DMS53 treated with DMSO at 0.1 percent for 48 hours (cell line): ENCODE measurements at regions not wholly inside any gene's neighbourhood (a gene's known extent, or its start where the extent isn't known, plus 50 kb on each side); places are given as distances from the start of the nearest gene placed in this dataset.
A peak's percentile ranks its signal among the peaks of the same experiment; 100 is the strongest.
"Not testable (repeated sequence)": the region's sequence is repeated elsewhere in the genome, so short reads cannot be mapped to it uniquely, and the experiment has no call there.

Source experiments
- DNase-seq: peaks from one replicate; lab custom pipeline; 2025; ENCODE audit not compliant: unreplicated experiment; lab: John Stamatoyannopoulos, UW

GRCh38 chr15:62895139-62895866 lies 147.2 kb upstream of the TPM1 start:
- DNase-seq: no peak

DNA sequence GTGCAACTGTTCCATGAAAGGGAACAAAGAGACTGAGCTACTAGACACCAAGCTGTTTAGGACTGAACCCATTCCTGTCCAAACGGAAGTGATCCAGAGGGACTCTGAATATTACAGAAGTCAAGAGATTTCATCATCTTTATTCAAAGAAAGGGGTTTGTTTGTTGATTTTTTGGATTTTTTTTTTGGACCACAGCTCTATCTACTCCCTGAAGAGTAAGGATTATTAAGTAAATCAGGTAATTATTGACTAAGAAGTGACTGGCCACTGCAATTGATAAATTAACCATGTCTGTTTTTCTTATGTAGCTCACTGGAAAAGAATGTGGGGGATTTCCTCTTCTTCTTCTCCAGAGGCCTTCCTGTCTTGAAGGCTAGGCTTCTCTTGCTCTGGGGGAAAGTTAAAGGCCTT lies 146.6 kb upstream of the TPM1 start:
- DNase-seq: no peak

DNA sequence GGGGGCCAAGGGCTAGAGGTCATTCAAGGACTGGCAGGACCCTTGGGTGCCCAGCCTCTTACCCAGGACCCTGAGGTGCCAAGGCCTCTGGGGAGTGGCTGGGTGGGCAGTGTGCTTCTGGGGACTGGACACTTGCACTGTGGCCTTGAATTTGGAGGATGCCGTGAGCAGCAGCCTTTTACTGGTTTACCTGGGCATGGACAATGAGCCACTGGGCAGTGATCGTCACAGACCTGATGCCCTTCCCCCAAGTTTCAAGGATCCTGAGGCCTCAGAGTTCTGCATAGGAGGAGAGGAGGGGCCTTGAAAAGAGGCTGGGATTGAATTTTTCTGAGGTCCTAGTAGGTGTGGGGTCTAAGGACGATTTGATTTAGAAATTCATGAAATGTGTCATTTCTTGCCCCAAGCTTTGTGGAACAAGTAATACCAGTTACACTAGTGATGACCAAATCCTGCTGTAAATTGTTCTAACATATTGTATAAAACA lies 146.1 kb upstream of the TPM1 start:
- peak; percentile 24 for DNase-seq

DNA sequence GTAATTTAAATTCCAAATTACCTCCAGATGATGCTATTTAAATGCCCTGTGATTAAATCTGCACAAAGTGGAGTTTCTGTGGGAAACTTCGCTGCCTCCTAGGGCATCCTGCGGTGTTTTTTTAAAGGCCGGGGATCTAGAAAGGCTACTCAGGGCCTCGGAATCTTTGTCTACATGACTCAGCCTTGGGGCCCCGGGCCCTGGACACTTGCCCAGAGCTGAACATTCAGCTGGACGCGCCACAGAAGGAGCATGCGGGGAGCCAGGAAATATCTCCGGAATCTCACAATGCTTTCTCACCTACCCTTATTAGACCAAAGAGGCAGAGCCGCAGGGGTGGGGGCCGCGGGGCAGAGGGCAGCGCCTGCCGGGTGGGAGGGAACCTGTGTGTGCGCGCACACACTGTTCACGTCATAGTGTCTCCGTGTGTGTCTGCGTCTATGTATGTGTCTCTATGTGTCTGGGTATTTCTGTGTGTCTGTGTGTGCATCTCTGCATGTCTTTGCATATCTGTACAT lies 145.5 kb upstream of the TPM1 start:
- peak; percentile 62 for DNase-seq

DNA sequence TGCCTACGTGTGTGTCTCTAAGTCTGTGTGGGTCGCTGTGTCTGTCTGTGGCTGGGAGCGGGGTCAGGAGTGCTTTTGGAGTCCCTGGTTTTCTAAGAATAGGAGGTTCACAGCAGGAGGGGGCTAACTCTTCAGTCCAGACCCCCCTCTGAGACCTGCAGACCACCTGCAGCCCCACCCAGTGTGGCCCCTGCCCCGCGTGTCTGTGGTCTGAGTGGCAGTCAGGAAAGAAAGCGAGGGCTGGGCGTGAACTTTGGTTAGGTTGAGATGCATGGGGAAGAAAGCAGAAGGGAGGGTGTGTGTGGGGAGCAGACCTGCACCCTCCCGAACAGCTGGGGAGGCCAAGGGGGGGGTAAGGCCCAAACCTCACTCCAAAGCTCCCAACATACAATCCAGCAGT lies 144.9 kb upstream of the TPM1 start:
- no peak for DNase-seq

DNA sequence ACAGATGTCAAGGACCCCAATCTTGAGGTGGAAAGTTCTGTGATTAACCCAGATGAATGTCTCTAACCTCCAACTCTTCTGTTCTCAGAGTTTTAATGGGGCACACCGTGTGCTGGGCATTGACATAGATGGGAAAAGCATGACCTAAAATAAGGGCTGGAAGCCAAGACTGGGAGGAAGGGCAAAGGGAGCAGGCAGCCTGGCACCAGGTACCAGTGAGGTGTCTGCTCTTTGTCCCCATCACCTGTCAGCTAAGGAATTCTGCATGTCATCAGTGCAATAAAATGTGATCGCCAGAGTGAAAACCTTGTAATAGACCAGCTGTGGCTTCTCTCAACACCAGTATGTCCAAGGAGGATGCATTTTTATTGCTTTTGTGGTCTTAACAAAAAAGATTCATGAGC lies 143.5 kb upstream of the TPM1 start:
- DNase-seq: no peak

DNA sequence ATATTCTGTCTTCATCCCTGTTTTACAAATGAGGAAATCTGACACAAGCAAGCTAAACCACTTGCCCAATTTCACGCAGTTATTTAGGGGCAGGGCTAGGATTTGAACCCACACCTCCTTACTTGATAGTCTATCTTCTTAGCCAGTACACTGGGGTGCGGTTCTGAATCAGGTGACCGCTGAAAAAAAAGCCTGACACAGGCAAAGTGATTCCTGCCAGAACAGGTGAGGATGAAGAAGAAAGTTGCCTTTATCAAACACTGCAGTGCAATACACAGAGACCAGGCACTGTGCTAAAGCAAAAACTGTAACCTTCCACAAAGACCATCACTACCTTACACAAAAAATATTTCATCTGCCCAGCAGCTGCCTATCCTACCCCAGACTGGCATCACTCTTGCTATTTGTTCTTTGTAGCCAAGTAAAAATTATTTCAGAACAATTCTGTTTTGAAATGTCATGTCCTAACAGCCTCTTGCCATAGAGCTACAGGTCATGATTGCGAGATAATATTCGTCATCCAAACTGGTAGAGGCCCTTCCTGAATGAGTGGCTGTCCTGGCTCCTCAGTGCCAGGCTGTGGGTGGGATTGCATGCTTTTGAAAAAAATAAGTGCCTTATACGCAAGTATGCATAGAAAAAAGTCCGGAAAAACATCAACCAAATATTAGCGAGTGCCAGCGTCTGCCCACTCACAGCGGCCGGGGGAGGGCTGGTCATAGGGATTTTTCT lies 142.3 kb upstream of the TPM1 start:
- DNase-seq: no peak

- no peak for DNase-seq
Observed at GRCh38 chr15:62901087-62901486, 141.5 kb upstream of the TPM1 start.

- no peak for DNase-seq
Observed at GRCh38 chr15:62901909-62902546, 140.5 kb upstream of the TPM1 start.

DNA sequence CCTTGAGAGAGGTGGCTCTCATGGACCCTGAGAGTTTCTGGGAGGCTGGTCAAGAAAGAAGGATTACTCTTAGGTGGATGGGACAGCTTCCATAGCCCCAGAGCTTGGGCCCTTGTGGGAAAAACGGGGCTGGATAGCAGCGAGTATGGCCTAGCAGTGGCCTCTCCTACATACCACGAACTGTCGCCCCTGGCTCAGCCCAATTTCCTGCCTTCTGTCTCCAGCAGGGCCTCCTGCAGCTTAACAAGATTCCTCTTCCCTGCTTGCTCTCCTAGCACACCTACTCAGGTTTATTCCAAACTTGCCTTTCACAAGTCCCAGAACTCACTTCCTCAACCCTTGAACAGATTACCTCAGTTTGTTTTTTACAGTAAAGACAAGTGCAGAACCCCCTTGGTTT lies 139.7 kb upstream of the TPM1 start:
- no peak for DNase-seq

DNA sequence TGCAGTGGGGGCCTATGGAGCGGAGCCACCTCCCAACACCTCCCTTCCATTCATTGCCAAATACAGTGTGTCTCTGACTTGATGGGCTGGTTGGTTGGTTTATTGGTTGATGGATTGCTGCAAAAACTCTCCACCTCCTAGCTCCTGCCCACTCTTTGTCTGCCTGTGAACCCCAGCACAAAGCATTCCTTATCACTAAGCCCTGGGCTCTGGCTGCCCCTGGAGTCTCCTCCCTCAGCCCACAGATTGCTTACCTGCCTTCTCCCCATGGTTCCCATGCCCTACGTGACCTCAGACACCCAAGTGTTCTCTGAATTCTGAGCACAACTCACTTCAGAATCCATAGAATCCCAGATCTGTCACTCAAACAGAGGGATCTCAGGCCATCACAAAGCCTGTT lies 139.1 kb upstream of the TPM1 start:
- no peak for DNase-seq

DNA sequence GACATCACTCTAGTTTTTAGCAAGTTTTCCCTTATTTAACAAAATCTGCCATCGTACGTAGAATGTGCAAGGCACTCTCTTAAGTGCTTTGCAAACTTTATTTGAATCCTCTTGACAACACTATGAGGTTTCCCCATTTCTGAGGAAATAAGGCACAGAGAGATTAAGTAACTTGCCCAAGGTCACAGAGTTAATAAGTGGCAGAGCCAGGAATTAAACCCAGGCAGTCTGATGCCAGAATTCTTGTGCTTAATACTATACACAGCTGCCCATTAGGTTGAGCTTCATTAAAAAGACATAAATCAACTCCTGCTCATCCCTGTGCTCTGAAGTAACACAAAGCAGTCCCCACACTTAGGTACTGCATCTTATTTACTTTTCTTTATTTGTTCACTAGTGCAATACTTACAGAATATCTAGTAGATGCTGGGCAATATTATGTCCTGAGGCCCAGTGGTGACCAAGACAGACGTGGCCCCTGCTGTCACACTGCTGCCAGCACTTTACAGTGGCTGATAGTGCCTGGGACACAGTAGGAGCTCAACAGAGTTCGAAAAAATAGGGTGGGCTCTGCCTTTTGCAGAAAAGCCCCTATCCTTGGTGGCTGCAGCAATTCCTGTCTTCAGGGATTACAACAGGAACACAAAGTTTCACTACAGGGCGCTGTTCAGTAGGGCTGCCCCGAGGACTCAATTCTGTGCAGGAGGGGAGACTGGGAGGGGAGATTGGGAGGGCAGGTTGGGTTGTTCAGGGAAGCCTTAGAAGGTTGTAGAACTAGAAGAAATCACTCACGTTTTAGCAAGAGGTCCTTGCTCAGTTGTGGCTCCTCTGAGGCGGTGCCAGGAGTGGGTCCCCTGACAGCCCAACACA lies 138.3 kb upstream of the TPM1 start:
- DNase-seq: no peak

GRCh38 chr15:62906627-62907026 lies 135.9 kb upstream of the TPM1 start:
- no peak for DNase-seq

DNA sequence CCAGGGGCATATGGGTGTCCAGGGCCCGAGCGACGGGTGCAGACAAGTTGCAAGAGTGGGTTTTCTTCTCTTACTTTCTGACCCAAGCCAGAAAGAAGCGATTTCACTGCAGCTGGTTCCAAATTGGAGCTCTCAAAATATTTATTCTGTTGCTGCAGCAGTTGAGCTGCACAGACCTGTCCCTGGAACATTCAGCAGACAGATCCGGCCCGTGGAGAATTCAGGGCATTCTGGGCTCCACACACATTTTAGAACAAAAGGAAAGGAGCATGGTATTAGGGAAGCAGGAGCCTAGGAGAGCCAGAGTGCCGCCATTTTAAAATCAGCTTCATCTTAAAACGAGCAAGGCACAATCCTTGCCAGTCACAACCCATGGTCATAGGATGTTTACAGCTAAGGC lies 135.3 kb upstream of the TPM1 start:
- no peak for DNase-seq

DNA sequence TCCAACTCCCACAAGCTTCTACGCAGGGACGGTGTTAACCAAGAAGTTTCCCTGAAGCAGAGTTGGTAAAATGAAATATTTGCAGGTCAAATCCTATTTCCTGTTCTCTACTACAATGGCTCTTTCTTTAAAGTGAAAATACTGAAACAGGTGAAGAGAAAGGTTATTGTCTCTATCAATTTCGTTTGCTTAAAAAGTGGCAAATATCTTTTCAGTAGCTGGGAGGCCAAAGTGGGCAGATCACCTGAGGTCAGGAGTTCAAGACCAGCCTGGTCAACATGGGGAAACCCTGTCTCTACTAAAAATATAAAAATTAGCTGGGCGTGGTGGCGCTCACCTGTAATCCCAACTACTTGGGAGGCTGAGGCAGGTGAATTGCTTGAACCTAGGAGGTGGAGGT lies 134.2 kb upstream of the TPM1 start:
- not testable (repeated sequence) for DNase-seq

- DNase-seq: no peak
Observed at GRCh38 chr15:62909257-62909656, 133.3 kb upstream of the TPM1 start.

- DNase-seq: no peak
Observed at GRCh38 chr15:62912282-62912681, 130.3 kb upstream of the TPM1 start.

- no peak for DNase-seq
Observed at GRCh38 chr15:62912808-62913207, 129.7 kb upstream of the TPM1 start.

GRCh38 chr15:62913246-62913645 lies 129.3 kb upstream of the TPM1 start:
- no peak for DNase-seq

DNA sequence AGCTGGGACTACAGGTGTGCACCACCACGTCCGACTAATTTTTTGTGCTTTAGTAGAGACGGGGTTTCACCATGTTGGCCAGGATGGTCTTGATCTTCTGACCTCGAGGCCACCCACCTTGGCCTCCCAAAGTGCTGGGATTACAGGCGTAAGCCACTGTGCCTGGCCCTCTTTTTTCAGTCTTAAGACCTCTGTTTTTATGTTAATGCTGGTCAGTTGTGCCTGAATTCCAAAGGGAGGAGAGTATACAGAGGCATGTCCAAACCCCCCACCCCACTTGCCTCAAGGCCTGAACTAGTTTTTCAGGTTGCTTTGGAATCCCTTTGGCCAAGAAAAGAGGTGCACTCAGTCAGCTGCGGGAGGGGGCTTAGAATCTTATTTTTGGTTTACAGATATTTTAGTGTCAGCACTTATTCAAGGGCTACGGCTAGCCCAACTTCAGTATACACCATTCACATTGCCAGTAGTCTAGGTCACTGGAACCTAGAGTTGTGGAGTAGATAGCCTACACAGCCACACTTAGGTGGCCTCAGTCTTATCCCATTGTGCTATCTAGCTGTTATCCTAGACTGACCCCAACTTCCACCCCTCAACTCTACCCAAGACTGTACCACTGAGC lies 128.0 kb upstream of the TPM1 start:
- no peak for DNase-seq
